ENCODE measurements at regions not wholly inside any gene's neighbourhood (a gene's known extent, or its start where the extent isn't known, plus 50 kb on each side); places are given as distances from the start of the nearest gene placed in this dataset.

DNA sequence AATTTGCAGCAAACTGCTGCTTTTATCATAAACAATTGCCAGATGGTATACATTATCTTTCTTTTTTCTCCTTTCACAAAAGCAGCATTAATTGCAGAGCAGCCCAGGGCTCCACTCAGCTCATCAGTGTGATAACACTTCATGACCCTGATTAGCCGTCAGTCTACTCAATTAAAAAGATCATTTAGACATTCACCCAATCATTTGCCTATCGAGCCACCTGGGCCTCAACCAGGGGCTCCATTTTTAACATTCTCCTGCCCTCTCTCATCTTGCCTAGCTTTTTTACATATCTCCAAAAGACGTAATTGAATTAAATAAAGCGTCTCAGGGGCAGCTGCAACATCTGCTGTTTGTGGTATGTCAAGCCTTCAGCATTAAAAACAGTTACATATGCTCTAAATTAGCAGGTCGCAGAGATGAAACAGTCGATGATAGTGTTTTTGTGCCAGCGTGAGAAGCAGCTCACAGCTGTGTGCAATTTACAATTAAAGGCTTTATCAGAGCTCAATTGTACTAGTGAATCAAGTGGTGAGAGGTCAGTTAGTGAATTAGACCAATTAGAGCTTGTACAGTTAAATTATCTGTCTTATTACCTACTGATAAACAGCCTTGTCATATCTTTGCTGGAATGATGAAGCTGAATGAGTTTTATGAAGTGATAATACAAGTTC, 522.5 kb downstream of the ETV1 start:
- TF ChIP-seq, protein P1, sequence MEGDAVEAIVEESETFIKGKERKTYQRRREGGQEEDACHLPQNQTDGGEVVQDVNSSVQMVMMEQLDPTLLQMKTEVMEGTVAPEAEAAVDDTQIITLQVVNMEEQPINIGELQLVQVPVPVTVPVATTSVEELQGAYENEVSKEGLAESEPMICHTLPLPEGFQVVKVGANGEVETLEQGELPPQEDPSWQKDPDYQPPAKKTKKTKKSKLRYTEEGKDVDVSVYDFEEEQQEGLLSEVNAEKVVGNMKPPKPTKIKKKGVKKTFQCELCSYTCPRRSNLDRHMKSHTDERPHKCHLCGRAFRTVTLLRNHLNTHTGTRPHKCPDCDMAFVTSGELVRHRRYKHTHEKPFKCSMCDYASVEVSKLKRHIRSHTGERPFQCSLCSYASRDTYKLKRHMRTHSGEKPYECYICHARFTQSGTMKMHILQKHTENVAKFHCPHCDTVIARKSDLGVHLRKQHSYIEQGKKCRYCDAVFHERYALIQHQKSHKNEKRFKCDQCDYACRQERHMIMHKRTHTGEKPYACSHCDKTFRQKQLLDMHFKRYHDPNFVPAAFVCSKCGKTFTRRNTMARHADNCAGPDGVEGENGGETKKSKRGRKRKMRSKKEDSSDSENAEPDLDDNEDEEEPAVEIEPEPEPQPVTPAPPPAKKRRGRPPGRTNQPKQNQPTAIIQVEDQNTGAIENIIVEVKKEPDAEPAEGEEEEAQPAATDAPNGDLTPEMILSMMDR (IDR thresholded peaks at IDR 0.05; ENCODE audit: low read depth, low read length): no peak
- no peak for TF ChIP-seq EZH2phosphoT487 (IDR thresholded peaks at IDR 0.05; ENCODE audit: low read depth)

Data from OCI-LY3 (cell line).